ENCODE measurements at regions not wholly inside any gene's neighbourhood (a gene's known extent, or its start where the extent isn't known, plus 50 kb on each side); places are given as distances from the start of the nearest gene placed in this dataset.

DNA sequence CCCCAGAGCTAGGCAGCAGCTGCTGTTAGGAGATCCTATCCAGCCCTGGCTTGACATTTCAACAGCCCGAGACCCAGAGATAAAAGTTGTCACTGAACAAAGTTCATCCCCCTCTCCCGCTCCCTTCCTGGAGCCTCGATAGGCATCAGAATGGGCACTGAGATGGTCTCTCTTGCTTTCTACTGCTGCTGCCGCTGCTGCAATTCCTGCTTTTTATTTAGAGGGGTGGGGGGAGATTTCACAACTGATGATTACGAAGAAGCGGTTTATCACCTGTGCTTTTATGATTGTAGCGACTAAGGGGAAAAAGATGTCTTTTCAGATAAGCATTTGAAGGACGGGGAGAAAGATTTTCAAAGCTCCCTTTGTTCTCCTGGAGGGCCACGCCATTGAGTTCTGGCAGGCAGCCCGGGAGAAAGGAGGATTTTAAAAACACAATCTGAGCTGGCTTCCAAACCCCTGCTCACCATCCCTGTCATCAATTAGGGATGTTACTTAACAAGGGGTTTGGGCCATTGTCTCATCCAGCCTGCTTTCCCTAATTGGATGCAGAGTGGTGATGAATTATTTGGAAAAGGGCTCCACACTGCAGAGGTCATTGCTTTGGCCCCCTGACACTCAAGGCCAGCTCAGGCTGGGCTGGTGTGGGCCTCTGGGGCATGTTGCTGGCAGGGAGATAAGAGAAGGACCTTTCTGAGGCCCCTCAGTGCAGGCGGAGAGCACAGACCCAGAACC is 344.7 kb downstream of the BUD13 start:
- no peak for DNase-seq

DNA sequence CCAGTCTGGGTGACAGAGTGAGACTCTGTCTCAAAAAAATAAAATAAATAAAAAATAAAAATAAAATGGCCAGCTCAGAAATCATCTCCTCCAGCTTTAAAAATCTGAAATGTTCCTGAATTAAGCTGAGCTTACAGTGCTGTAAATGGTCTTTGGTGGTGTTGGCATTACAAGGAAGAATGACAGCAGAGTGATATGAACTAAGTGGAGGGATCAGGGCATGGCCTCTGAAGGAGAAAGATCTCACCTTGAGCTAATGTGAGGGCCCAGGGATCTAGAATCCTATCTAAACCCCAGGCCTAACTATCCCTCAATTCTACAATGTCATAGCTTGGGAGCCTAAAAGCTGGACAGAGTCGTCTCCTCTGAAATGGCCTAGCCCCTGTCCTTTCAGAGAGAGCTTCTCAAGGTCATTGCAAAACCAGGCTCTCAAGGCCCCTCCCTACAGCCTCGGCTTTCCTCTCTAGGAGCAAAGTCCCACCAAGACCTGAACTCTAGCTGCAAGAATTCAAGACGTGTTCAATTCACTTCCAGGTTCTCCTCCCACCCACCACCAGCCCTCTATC is 345.4 kb downstream of the BUD13 start:
- DNase-seq, result no peak

DNA sequence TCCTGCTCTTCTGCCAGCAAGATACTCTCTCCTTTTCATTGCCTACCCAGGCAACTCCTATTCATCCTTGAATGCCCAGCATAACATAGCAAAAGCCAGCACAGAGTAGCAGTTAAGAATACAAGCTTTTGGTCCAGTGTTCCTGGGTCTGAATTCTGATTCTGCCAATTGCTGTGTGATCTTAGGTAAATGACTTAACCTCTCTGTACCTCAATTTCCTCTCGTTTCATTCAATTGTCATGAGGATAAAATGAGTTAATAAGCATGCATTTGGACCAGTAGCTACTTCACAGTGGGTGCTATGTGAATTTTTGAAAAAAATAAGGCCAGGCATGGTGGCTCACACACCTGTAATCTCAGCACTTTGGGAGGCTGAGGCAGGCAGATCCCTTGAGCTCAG is 346.0 kb downstream of the BUD13 start:
- DNase-seq, result no peak

DNA sequence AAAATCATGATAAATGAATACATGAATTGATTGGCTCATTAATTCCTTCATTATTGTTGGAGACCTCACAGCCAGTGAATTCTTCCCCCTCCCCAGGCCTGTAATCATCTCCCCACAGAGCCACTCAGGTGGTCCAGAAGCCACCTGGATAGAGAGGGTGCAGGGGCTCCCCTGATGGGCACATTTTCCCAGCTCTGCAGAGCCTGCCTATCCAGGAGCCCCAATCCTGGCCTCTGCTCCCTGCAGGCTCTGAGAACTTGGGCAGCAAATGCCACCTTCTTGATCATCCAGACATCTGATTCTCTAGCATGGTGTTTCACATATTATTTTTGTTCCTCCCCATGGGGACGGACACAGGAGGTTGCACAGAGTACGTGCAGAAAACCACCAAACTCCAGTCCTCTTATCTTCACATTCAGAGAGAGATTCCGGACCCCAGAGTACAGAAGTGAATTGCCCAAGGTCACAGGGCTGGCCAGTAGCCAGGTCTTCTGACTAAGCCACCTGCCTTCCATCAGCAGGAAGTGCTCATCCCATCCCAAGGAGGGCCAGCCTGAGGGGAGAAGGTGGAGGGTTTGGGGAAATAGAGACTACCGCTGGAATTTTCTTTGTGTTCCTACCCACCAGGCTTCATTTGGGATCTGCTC is 348.0 kb downstream of the BUD13 start:
- no peak for DNase-seq

DNA sequence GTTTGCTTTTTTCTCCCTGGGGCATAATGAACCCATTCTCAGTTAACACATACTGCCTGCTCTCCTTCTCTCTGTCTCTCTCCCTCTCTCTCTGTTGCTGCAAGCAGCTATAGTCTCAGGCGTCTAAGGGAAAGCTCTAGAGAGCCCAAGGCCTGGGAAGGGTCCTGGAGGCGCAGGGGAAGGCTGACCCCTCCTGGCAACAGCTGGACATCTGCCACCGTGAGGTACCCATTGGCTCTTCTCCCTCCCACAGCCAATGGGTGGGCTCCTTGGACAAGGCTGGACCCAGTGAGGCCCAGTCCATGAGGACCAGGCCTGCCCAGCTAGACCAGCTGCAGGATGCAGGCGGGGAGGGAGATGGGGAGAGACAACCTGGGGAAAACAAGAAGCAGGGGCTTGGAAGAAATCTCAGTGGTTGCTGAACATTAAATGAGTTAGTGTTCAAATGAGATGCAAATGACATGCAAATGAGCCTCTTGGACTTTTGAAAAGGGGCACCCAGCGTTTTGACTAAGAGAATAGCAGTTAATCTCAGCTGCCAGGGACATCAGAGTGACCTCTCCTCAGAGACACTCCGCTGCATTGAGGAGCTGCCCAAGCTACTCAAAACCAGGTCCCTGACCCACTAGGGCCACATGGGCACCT is 349.7 kb downstream of the BUD13 start:
- DNase-seq, result no peak

DNA sequence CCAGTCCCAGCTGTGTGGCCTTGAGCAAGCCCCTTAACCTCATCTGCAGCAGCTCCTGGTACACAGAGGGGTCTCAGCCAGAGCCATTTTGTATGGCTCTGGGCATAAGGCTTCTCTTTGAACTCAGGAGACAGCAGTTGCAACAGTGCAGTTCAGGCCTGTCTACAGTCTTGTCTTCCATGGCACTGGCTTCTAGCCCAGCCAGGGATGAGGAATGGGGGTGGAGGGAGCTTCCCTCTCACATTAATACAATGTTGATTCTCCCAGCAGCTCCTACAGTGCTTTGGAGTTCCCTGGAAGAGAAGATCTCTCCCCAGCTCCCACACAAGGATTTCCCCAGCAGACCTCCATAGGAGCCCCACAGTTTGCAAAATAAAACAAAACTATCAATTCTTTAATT is 350.2 kb downstream of the BUD13 start:
- no peak for DNase-seq

DNA sequence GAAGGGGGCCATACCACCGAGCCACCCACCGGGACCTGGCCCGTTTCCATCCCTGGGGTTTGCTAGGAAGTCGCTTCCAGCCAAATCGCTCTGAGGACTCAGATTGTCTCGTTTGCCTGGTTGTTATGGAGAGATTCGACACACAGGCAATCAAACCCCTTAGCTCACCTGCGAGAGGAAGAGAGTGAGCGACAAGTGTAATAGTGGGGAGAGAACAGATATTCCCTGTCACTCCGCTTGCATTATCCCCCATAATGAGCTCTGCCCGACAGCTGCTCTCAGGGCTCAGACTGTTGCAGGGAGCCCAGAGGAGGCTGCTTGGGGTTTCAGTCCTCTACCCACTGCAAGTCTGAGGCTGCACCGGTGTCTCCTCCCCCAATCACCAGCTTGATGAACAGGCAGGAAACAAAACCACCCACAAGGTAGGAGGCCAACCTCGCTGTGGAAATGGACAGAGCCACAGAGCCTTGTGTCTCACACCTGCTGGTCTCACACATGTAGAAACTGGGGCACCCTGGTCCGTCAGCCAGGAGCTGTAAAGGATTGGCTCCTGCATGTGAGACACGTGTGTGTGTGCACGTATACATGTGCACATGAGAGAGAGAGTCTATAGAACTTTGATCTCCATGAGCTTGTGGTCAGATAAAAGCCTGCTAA is 351.1 kb downstream of the BUD13 start:
- peak; percentile 28 for DNase-seq

DNA sequence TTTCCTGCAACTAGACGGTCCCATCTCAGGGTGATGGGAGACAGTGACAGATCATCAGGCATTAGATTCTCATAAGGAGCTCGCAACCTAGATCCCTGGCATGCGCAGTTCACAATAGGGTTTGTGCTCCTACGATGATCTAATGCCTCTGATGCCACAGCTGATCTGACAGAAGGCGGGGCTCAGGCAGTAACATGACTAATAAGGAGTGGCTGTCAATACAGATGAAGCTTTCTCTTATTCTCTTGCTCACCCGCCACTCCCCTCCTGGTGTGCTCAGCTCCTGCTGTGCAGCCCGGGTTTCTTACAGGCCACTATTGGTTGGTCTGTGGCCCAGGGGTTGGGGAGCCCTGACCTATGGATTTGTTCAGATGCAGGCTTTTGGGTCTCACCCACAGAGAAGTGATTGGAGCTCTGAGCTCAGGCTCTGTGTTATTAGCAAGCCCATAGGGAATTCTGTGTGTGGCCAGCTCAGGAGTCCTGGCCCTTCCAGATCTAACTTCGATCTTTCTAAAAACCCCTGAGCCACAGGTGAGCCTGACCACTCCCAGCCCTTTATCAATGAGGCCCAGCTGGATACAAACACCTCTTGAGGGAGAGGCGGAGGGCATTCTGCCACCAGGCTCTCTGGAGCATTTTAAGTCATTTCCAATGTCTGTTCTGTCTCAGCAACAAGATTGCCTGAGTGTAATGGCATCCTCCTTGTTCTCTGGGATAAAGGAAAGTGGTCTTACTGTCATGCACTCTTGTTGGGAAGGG is 351.8 kb downstream of the BUD13 start:
- no peak for DNase-seq

DNA sequence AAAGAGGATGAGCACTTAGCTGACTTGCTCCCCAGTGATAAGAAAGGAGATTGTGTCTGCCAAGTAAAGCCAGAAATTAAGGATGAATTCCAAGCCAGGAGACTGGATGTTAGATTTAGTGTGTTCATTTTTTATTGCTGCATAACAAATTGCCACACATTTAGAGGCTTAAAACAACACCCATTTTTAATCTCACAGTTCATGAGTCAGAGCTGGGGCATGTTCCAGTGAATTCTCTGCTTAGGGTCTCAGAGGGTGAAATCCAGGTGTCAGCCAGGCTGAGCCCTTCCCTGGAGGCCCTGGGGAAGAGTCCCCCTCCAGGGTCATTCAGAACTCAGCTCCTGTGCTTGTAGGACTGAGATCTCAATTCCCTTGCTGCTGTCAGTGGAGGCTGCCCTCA is 352.8 kb downstream of the BUD13 start:
- DNase-seq, result no peak

DNA sequence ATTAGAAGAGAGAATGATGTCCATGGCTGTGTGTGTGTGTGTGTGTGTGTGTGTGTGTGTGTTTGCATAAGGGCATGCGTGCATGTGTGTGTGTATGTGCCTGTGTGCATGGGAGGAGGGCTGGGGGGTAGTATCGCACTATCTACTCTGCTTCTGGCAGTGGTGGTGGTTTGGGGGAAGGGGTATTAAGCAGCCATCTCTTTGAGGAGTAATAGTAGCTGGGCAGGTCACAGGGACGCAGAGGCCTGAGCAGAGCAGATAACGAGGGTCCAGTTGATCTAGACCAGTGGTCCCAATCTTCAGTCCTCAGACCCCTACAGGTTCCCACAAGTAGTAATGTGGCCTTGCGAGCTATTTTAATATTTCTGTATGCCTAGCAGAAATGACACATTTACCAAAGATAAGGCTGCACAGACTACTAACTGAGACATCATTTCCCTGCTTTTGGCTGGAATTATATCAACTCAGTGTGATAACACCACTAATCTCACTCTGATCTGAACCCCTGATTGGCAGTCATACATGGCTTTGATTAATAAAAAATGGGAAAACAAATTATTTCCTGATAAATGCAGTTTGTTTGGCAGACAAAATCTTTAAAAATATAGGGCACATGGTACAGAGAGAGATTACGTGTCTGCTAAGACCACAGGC is 354.3 kb downstream of the BUD13 start:
- no peak for DNase-seq

DNA sequence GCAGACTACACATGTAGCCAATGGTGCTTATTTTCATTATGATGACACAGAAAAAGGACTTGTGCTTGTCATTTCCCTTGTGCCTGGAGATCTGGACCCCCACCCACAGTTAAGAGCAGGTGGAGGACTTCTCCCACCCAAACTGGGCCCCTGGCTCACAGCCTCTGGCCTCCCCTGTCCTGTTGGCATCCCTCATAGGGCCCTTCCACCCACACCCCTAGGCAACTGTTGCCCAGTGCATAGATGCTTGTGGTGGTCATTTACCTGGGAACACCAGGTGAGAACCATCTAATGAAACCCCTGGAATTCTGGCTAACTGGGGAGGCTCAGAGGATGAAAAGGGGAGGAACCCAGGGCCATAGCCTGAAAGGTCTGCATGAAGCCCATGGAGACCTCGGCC is 355.9 kb downstream of the BUD13 start:
- no peak for DNase-seq

DNA sequence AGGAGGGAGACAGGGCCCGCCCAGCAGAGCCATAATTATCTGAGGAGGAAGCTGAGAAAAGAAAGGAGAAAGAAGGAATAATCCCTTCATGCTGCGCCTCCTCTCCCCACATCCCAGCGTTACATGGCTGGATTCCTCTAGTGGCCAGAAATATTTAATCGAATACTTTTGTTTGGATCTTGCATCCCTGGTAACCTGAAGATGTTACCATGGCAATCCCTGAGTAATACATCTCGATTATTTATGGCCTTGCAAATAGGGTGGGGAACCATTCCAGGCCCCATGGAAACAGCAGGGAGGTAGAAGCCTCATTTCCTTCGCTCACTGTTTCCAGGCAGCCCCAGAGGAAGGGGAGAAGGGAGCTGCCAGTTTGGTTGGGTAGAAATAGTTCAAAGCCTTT is 357.7 kb downstream of the BUD13 start:
- DNase-seq, result no peak

DNA sequence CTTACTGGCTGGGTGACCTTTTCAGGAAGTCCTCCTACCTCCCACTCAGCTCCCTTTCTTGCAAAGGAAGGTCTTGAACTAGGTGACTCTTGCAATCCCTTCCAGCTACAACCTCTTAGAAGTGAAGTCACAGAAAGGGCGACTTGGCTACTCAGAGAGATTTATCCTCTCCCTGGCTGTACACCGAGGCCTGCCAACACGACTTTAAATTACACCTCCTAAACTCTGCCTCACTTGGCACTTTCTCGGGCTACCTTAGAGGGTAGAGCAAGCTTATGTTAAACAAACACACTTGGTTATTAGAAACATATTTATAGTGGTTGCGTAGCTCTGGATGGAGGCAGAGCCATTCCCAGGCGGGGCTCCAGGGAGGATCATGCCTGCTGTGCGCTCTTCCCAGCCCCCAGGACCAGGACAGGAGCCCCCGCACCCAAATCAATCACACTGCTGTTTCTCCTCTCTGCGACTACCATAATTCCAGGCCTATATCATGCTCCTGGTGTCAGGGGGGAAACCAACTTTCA is 358.4 kb downstream of the BUD13 start:
- no peak for DNase-seq

DNA sequence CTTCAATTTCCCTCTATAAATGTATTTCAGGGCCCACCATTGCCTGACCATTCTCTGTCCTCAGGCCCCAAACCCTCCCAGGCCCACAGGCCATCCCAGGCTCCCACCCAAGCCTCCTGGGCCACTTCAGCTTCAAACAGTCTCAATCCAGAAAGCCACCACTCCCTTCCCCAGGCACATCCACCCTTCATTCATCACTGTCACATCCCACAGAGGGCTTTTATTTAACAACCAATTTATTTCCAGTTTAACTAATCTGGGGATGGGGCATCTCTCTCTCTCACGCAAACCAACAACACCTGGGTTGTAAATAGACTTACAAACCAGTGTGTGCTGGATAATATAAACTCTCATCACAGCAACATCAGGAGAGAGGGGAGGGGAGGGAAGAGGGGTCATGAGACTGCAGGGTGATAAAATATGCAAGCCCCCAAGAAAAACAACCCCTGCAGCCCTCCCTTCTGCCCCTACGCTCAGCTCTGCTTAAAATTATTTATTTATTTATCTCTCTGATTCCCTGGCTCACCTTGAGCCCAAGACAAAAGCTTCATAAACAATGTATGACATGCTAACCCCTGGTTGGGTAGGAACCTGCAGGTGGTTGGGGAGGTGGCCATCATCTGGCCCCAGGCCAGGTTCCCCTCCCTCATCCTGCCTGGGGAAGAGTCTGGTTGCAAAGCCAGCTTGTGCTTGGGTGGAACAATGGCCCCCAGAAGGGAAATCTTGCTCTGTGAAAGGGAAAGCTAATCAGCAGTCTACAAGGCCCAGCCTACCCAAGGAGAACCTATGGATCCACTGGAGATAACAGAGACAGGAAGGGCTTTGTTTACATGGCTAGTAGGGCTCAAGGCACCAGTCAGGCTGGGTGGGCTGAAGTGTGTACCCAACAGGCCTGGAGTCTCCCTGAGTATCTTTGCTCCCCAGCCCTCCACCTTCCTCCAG is 359.2 kb downstream of the BUD13 start:
- no peak for DNase-seq

DNA sequence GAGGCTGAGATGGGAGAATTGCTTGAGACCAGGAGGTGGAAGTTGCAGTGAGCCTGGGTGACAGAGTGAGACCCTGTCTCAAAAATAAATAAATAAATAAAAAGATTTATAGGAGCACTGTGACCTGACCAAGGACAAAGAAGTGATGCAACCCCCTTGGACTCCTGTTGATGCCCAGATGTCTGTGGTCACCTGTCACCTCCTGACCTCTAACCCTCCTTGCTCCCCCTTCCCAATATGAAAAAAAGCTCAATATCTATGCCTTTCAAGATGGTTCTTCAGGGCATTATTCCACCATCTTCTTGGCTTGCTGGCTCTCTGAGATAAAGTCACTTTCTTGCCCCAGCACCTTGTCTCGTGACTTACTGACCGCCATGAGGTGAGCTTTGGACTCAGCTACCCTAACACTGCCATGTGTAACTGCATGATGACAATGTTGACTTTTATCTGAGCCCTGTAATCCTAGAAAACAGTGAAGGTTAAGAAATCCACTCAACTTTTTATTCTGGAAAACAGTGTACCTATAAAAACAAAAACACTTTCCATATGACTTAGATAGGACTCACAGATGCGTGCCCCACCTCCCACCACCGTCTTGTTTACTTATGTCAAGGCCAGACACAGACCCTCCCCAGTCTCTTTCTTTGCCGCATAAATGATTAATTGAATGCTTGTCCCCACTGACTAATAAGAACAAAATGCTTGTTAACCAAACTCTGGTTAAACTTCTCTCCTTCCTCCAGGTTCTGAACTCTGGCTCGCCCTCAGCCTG is 360.5 kb downstream of the BUD13 start:
- no peak for DNase-seq

DNA sequence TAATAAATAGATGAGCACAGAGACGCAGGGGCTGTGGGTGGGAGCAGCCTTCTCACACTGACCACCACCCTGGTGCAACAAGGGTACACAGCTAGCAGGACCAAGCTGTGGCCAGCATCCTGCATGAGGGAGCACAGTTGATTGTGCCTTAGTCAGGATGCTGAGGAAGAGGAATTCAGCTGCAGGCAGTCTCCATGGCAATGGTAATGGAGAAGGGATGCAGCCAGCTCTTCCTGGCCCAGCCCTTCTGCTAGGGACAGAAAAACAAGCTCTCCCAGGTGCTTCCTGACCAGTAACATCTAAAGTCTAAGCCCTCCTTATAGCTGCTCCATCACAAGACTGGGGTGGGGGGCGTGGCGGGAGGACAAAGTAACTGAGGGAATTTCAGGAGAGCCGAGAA is 363.5 kb downstream of the BUD13 start:
- no peak for DNase-seq

DNA sequence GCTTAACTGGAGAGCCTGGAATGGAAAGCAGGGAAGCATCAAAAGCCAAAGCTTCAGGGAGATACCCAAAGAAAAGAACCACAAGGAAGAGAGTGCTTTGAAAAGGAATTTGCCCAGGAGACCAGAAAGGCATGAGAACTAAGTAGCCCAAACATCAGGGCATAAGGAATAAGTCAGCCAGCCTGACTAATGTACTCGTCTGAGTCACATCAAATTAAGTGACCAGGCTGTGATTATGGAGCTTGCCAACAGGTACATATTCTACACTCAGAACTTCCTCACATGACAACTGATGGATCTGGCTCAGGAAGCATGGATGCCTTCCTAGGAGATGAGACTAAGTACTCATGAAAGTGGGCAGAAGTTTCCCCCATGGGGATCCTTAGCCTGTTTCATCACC is 366.7 kb downstream of the BUD13 start:
- no peak for DNase-seq

DNA sequence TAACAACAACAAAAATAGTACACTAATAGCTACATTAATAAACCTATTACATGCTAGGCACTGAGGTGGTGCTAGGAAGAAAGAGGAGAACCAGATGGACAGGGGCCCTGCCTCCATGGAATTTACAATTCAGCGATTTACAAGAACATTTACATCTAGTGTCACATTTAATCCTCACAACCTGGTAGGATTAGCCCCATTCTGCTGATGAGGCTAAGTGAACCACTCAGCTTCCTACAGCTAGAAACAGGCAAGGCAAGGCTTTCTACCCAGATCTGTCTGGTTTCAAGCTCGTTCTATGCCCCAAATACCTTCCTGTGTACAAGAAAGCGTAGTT is 368.4 kb downstream of the BUD13 start:
- no peak for DNase-seq

DNA sequence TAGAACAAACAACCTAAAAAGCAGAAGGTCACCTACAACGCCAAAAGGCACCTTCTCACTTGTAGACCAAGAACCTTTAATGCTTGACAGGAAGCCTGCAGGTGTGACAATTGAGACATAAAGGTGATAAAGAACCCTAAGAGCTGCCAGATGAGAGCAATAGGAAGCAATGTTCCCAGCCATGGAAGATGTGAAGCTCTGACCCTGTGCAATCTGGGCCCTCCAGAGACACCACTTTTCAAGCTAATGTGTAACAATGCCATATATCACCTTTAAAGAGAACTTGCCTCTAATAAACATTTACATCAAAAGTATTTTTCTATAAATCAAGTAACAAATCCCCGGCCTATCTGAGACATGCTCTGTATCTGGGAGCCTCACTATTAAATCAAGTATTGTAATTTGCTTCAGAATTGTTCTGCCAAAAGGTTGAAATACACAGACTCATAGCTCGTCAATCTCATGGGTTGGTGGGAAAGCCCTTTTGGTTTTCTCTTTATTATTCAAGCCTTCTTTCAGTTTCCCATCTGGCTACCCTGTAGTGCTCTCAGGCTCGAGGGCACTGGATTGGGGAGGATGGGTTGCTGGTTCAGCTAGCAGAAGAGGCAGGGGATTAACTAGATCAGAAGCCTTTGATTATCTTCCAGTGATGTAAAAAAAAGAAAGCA is 368.9 kb downstream of the BUD13 start:
- no peak for DNase-seq

DNA sequence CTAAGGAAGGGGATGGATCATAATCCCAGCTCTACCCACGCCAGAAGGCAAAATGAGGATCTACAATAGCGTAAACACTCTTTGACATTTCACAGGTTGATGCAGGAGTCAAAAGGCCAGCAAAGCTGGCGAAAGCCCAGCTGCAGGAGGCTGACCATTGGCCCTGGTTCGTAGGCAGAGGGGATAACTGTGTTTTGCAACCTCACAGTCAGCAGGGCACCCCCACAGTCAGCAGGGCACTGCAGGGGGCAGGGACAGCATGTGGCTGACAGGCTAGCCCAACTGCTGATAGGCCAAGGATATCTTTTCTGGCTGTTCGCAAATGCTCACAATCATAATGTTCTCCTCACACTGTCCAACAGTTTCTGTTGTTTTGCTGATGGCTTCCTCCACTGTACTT is 372.7 kb downstream of the BUD13 start:
- DNase-seq, result no peak

Measured in RPMI8226 (cell line).